GM12878 (cell line): ENCODE measurements at regions not wholly inside any gene's neighbourhood (a gene's known extent, or its start where the extent isn't known, plus 50 kb on each side); places are given as distances from the start of the nearest gene placed in this dataset.

Source experiments
- ATAC-seq: fragments of 200-7000 bp; cut with Tn5 transposase; 3 replicates; pipeline ENCODE4 v1.9.1; 2020; ENCODE audit warnings: mild to moderate bottlenecking, moderate library complexity
- BruUV-seq: library from RNA; stranded (reverse); fragments of 400-500 nt; replicated peaks from 2 replicates; lab custom pipeline; 2021; lab: Mats Ljungman, UMichigan
- CTCF ChIA-PET: fragments of 300-600 bp; sonication (Branson Sonifier 250); formaldehyde crosslinking; extraction: SDS; loops from one replicate; lab custom pipeline; 2021; ENCODE audit warnings: inconsistent platforms; lab: Yijun Ruan, JAX
- POLR2A ChIA-PET: fragments of 350-600 bp; formaldehyde crosslinking; extraction: SDS; loops from one replicate; lab custom pipeline; 2021; ENCODE audit warnings: inconsistent platforms; lab: Charles Lee
- RAD21 ChIA-PET: fragments of 300-600 bp; sonication (Branson Sonifier 250); formaldehyde crosslinking; loops from one replicate; lab custom pipeline; 2023; ENCODE audit warnings: antibody characterized with exemption; ENCODE audit not compliant: unreplicated experiment; lab: Charles Lee
- SMC1A ChIA-PET: fragments of 300-600 bp; sonication (Branson Sonifier 250); formaldehyde crosslinking; loops from one replicate; lab custom pipeline; 2023; ENCODE audit not compliant: unreplicated experiment, uncharacterized antibody; lab: Charles Lee
- DNase-seq: peaks from one replicate; pipeline ENCODE4 v3.0.0-alpha.2; 2011; ENCODE audit warnings: low read depth, low spot score
- FAIRE-seq: peaks from 3 replicates; lab custom pipeline; 2011; peaks lifted over from hg19 to GRCh38; lab: Jason Lieb, UNC
- H2AFZ ChIP-seq: 2 replicates; pipeline ENCODE4 v1.6.0; 2011; ENCODE audit warnings: low read depth, low read length, control low read depth; ENCODE audit not compliant: control insufficient read depth
- H3K27ac ChIP-seq: 2 replicates; pipeline ENCODE4 v1.5.1; 2011; ENCODE audit warnings: control low read depth; ENCODE audit not compliant: control insufficient read depth, insufficient read depth
- H3K27me3 ChIP-seq, 2 experiments: replicated peaks in 1 of 2; 2 replicates each; pipeline versions ENCODE4 v1.6.0 to v1.6.1; 2011; ENCODE audit warnings: low read length in 1 of 2; ENCODE audit not compliant: control insufficient read depth in 2 of 2, insufficient read depth in 2 of 2
- H3K36me3 ChIP-seq, 2 experiments: 2 replicates each; pipeline ENCODE4 v1.5.1; 2011; ENCODE audit warnings: low read length in 1 of 2; ENCODE audit not compliant: control insufficient read depth in 2 of 2, insufficient read depth in 2 of 2
- H3K4me1 ChIP-seq: 2 replicates; pipeline ENCODE4 v1.6.1; 2011; ENCODE audit warnings: mild to moderate bottlenecking, low read length, moderate library complexity, mixed read lengths; ENCODE audit not compliant: control insufficient read depth, insufficient read depth
- H3K4me2 ChIP-seq: 2 replicates; pipeline ENCODE4 v1.6.0; 2011; ENCODE audit warnings: control low read depth; ENCODE audit not compliant: control insufficient read depth, insufficient read depth
- H3K4me3 ChIP-seq: fragments of 200-600 bp; sonication (generic); 2 replicates; pipeline ENCODE4 v1.5.1; 2016
- H3K79me2 ChIP-seq: 2 replicates; pipeline ENCODE4 v1.6.0; 2011; ENCODE audit warnings: low read length; ENCODE audit not compliant: control insufficient read depth, insufficient read depth
- H3K9ac ChIP-seq: 2 replicates; pipeline ENCODE4 v1.8.0; 2011; ENCODE audit warnings: low read length, control low read depth, mixed read lengths; ENCODE audit not compliant: control insufficient read depth, insufficient read depth
- H3K9me3 ChIP-seq: replicated peaks from 3 replicates; pipeline ENCODE4 v1.5.1; 2011; ENCODE audit warnings: mild to moderate bottlenecking, low read length; ENCODE audit not compliant: control insufficient read depth, insufficient read depth
- H4K20me1 ChIP-seq: 2 replicates; pipeline ENCODE4 v1.6.0; 2011; ENCODE audit not compliant: control insufficient read depth, insufficient read depth
- CEBPB ChIP-seq, 2 experiments: fragments of 150-350 bp in 1 of 2; IDR thresholded peaks; 2 replicates each; pipeline ENCODE4 v1.6.1; 2012 to 2014; ENCODE audit warnings: low read depth in 2 of 2, low read length in 2 of 2, borderline replicate concordance in 1 of 2, inconsistent platforms in 1 of 2
- E2F8 ChIP-seq: fragments of 450-650 bp; IDR thresholded peaks from 2 replicates; pipeline ENCODE4 v1.6.1; 2018; ENCODE audit warnings: mild to moderate bottlenecking, low read depth, moderate library complexity; ENCODE audit not compliant: partially characterized antibody
- EGR1 ChIP-seq, 2 experiments: IDR thresholded peaks; 1 replicate in 1 of 2; 2 replicates in 1 of 2; pipeline ENCODE4 v1.6.1; 2011 to 2012; ENCODE audit warnings: low read depth in 2 of 2, low read length in 2 of 2, borderline replicate concordance in 1 of 2, mild to moderate bottlenecking in 1 of 2, moderate library complexity in 1 of 2
- ETV6 ChIP-seq, 2 experiments: fragments of 450-650 bp in 1 of 2; IDR thresholded peaks in 1 of 2; conservative IDR thresholded peaks in 1 of 2; 2 replicates each; pipeline ENCODE4 v1.6.1; 2014; ENCODE audit warnings: antibody characterized with exemption in 1 of 2, borderline replicate concordance in 1 of 2, low read depth in 1 of 2, mild to moderate bottlenecking in 1 of 2, moderate library complexity in 1 of 2
- HDAC6 ChIP-seq: fragments of 200-600 bp; sonication (generic); IDR thresholded peaks from one replicate; pipeline ENCODE4 v1.8.0; 2017; ENCODE audit warnings: antibody characterized with exemption; ENCODE audit not compliant: unreplicated experiment
- JUNB ChIP-seq: IDR thresholded peaks from 2 replicates; pipeline ENCODE4 v1.6.1; 2016; ENCODE audit warnings: antibody characterized with exemption, mild to moderate bottlenecking
- JUND ChIP-seq: IDR thresholded peaks from 2 replicates; pipeline ENCODE4 v1.6.1; 2012; ENCODE audit warnings: low read depth, mild to moderate bottlenecking, low read length, improper control_type of control experiment, moderate library complexity
- LARP7 ChIP-seq: fragments of 450-650 bp; IDR thresholded peaks from 2 replicates; pipeline ENCODE4 v1.6.1; 2017; ENCODE audit warnings: mild to moderate bottlenecking
- PAX5 ChIP-seq: IDR thresholded peaks from 2 replicates; pipeline ENCODE4 v1.6.1; 2011; ENCODE audit warnings: low read depth, low read length, borderline replicate concordance
- POLR2A ChIP-seq: IDR thresholded peaks from 2 replicates; pipeline ENCODE4 v1.6.1; 2011; ENCODE audit warnings: low read depth, mild to moderate bottlenecking, low read length
- POLR2AphosphoS5 ChIP-seq: IDR thresholded peaks from 2 replicates; pipeline ENCODE4 v1.6.1; 2011; ENCODE audit warnings: mild to moderate bottlenecking, low read length, inconsistent platforms
- RAD51 ChIP-seq: fragments of 450-650 bp; IDR thresholded peaks from 2 replicates; pipeline ENCODE4 v1.6.1; 2016; ENCODE audit warnings: moderate library complexity, mild to moderate bottlenecking, inconsistent platforms
- SMAD1 ChIP-seq: fragments of 450-650 bp; IDR thresholded peaks from 2 replicates; pipeline ENCODE4 v1.6.1; 2018; ENCODE audit warnings: mild to moderate bottlenecking, low read depth; ENCODE audit not compliant: partially characterized antibody
- SRF ChIP-seq, 2 experiments: IDR thresholded peaks; 2 replicates each; pipeline ENCODE4 v1.6.1; 2011; ENCODE audit warnings: low read depth in 2 of 2, low read length in 2 of 2, mild to moderate bottlenecking in 1 of 2, moderate library complexity in 1 of 2
- WGBS: methylation state at CpG from one replicate; pipeline ENCODE4 v1.1.6; 2016; ENCODE audit warnings: low lambda C conversion rate; ENCODE audit not compliant: insufficient replicate concordance, insufficient coverage; ENCODE audit errors: missing lambda C conversion rate; 5-methylcytosine and 5-hydroxymethylcytosine counted together
- in situ Hi-C: fragments of 300-500 bp; cut with MboI; formaldehyde crosslinking; loops from 9 replicates; pipeline ENCODE4 v1.14.3; 2018; ENCODE audit warnings: mixed read lengths
- intact Hi-C: fragments of 100-400 bp; cut with micrococcal nuclease; formaldehyde crosslinking; loops from one replicate; pipeline ENCODE4 v1.14.2; 2022; ENCODE audit not compliant: unreplicated experiment
- TF ChIP-seq, protein P1 (sequence below): fragments of 450-650 bp; IDR thresholded peaks from 2 replicates; pipeline ENCODE4 v1.6.1; 2018; ENCODE audit warnings: borderline replicate concordance, mild to moderate bottlenecking; ENCODE audit not compliant: partially characterized antibody

DNA sequence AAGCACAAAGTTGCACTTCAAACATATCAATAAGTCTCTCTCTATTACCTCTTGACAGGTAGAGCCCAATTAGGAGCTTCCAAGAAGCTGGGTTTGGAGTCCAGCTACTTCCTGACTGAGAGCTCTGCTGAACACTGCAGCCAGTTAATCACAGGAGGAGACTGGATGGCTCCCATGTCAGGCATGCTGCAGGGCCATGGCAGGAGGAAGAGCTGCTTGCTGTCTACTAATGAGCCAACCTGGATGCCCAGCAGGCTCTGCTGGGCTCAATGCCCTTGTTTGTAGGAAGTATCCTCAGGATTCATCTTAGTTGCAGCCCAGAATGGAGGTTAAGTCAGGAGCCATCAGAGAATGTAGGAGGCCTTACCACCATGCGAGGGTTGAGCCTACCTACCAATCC lies 91.9 kb downstream of the TMEM215 start (continued):
- TF ChIP-seq ETV6 (conservative IDR thresholded peaks at IDR 0.05 in 1 of 2, IDR thresholded peaks at IDR 0.05 in 1 of 2; ENCODE audit: borderline replicate concordance in 1 of 2, low read depth in 1 of 2) (no peak), E2F8 (no peak), CEBPB (IDR thresholded peaks at IDR 0.05; ENCODE audit: borderline replicate concordance in 1 of 2, low read depth in 2 of 2, low read length in 2 of 2) (no peak), SMAD1 (no peak), JUNB (no peak), JUND (no peak), POLR2AphosphoS5 (no peak)

DNA sequence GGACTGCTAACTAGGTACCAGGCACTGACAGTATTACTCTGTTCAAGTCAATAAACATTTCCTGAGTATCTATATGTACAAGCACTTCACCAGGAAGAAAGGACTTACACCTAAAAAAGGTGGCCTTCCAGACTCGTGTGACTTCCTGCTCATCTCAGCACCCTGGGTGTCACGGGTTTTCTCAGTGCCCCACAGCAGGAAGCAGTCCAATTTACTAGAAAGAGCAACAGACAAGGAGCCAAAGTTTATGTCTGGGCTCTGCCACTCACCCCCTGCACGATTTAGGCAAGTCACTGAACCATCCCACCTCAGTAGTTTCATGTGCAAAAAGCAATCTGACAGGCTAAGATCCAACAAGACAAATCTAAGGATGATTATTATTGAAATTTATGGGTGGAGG lies 92.4 kb downstream of the TMEM215 start:
- BruUV-seq: no TSS peak

More for the DNA sequence above, 92.4 kb downstream of the TMEM215 start:
- ChIA-PET SMC1A (no interaction called here), RAD21 (no interaction called here), CTCF (no interaction called here), POLR2A (no interaction called here)
- 0% methylated on average over 3 of the region's 3 CpGs for WGBS
- intact Hi-C loops: no loop called here
- H3K27ac ChIP-seq: no peak overlapping the region
- H3K4me1 ChIP-seq: no peaks in the 10 kb centered on the region
- no peak overlapping the region for H2AFZ ChIP-seq
- no peak overlapping the region for H3K4me3 ChIP-seq
- H3K27me3 ChIP-seq: peaks cover 0 to 2% of the 10 kb centered on the region in 2 experiments; a peak in 1 of 4 replicates
- no peaks in the 10 kb centered on the region for H3K79me2 ChIP-seq
- no peak for ATAC-seq
- H3K9me3 ChIP-seq: no peaks in the 10 kb centered on the region
- TF ChIP-seq SRF (IDR thresholded peaks at IDR 0.05; ENCODE audit: low read depth in 2 of 2, low read length in 2 of 2): no peak
- TF ChIP-seq LARP7: no peak
- no peak for TF ChIP-seq POLR2A
- TF ChIP-seq HDAC6: no peak
- TF ChIP-seq EGR1 (IDR thresholded peaks at IDR 0.05; ENCODE audit: borderline replicate concordance in 1 of 2, low read depth in 2 of 2, low read length in 2 of 2): no peak
- TF ChIP-seq, protein P1, sequence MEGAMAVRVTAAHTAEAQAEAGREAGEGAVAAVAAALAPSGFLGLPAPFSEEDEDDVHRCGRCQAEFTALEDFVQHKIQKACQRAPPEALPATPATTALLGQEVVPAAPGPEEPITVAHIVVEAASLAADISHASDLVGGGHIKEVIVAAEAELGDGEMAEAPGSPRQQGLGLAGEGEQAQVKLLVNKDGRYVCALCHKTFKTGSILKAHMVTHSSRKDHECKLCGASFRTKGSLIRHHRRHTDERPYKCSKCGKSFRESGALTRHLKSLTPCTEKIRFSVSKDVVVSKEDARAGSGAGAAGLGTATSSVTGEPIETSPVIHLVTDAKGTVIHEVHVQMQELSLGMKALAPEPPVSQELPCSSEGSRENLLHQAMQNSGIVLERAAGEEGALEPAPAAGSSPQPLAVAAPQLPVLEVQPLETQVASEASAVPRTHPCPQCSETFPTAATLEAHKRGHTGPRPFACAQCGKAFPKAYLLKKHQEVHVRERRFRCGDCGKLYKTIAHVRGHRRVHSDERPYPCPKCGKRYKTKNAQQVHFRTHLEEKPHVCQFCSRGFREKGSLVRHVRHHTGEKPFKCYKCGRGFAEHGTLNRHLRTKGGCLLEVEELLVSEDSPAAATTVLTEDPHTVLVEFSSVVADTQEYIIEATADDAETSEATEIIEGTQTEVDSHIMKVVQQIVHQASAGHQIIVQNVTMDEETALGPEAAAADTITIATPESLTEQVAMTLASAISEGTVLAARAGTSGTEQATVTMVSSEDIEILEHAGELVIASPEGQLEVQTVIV: no peak
- TF ChIP-seq RAD51: no peak
- no peak for TF ChIP-seq PAX5
- FAIRE-seq: no peak
- H3K9ac ChIP-seq: no peak overlapping the region
- H3K4me2 ChIP-seq: no peak overlapping the region
- no peaks in the 10 kb centered on the region for H3K36me3 ChIP-seq
- H4K20me1 ChIP-seq: no peaks in the 10 kb centered on the region
- no peak for DNase-seq
- in situ Hi-C loops: no loop called here
